Stomach (tissue), 4 donors: ENCODE measurements at regions not wholly inside any gene's neighbourhood (a gene's known extent, or its start where the extent isn't known, plus 50 kb on each side); places are given as distances from the start of the nearest gene placed in this dataset.

ENCODE experiments used
- POLR2A ChIP-seq, 4 donors: fragments of 450-650 bp; IDR thresholded peaks; one replicate each; pipeline ENCODE4 v1.6.1; 2016; ENCODE audit warnings: antibody characterized with exemption in 4 of 4, control low read depth in 2 of 4, mild to moderate bottlenecking in 1 of 4, moderate library complexity in 1 of 4
- POLR2AphosphoS5 ChIP-seq, 3 donors: sonication (generic); formaldehyde crosslinking; IDR thresholded peaks; one replicate each; pipeline ENCODE4 v1.6.1; 2016; ENCODE audit warnings: antibody characterized with exemption in 3 of 3

DNA sequence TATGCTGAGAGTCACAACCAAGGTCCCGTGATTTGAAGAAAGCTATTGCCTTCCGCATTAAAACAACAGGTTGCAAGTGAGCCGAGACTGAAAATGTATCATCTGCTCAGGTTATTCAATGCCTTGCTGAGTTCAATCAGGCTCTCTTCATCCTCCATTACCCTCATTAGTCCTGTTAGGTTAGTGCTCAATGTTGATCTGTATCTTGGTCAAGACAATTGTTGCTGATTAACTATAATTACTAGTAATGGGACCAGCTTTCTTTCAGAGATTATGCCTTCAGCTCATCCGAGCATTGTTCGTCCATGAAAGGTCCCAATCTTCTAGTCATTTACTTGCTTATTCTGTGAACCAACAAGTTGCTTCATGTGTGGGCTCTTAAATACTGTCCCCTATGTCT, 534.6 kb upstream of the FAM241A start:
- TF ChIP-seq POLR2A (IDR thresholded peaks at IDR 0.05) = no peak
- no peak for TF ChIP-seq POLR2AphosphoS5 (IDR thresholded peaks at IDR 0.05)
